SW480 (cell line): ENCODE measurements at regions not wholly inside any gene's neighbourhood (a gene's known extent, or its start where the extent isn't known, plus 50 kb on each side); places are given as distances from the start of the nearest gene placed in this dataset.
"Not testable (repeated sequence)": the region's sequence is repeated elsewhere in the genome, so short reads cannot be mapped to it uniquely, and the experiment has no call there.

ENCODE experiments used
- DNase-seq: peaks from one replicate; pipeline ENCODE4 v3.0.0-alpha.2; 2016; ENCODE audit warnings: low spot score

DNA sequence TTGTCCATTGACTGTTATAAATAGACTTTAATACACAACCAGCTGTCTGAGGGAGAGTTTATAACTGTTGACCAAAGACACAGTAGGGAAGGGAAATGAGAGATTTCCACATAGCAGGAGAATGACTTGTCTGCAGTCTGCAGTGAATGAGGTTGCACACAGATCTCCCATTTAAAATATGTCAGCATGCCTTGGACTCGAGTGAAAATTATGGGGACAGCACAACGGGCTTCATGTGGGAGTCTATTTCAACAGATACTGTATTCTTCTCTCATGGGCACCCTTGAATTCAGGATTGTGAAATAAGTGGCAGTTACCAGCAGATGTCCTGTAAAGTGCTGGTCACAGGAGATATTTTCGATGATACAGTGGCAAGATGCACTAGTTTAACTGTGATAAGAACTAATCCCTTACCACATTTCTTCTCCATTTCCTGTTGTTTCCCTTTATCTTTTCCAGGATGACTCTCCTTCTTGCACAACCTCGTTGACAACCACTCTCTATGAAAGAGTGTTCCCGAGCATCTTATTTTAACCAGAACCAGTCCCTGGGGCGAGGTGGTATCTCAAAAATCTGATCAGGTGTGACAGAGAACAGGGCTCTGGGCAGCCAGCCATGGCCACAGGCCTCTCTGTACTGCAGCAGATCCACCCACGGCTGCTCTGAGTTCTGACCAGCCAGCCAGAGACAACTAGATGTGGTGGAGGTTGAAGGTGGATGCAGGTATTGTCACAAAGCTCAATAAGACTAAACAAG, 51.5 kb upstream of the MAP3K1 start:
- DNase-seq = peak; percentile 20

DNA sequence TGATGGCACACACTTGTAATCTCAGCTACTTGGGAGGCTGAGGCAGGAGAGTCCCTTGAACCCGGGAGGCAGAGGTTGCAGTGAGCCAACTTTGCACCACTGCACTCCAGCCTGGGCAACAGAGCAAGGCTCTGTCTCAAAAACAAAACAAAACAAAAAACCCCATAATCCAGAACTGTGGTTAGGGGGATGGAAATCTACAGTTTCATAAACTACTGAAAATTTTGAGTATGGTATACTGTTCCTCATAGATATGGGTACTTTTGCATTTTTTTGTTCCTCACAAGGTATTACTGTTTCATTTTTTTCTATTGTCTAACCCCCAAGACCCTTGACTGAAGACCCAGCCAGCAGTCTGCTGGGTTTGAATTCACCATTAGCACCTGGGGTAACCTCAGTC, 52.2 kb upstream of the MAP3K1 start:
- no peak for DNase-seq

DNA sequence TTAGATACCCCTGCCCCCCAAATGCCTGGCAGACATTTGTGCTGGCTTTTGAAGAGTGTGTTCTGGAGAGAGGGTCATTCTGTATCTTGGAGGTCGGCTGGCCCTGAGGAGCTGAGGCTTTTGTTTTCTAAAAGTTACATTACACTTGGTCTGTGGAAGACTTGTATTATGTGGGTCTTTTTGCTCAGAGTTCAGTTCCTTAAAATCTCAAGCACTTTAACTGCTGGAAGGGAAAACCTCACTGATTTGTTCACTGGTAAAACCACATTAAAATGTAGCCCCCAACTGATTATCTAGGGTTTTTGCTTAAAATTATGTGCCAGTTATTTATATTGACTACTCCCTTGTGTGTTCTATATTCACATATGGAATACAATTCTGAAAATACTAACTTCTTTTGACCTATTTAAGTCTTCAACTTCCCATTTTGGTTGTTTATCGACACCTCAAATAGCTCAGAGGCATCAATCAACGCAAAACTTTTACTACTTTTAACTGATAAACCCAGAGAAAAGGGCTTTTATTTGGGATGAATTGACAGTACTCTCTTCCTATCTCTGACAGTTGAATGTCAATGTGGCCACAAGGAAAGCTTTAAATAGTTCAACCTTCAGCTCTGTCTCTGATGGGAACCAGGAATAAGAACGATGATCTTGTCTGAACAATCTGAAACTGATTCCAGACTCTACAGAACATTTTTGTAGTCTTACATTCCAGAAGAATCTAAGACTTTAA, 54.0 kb upstream of the MAP3K1 start:
- no peak for DNase-seq

DNA sequence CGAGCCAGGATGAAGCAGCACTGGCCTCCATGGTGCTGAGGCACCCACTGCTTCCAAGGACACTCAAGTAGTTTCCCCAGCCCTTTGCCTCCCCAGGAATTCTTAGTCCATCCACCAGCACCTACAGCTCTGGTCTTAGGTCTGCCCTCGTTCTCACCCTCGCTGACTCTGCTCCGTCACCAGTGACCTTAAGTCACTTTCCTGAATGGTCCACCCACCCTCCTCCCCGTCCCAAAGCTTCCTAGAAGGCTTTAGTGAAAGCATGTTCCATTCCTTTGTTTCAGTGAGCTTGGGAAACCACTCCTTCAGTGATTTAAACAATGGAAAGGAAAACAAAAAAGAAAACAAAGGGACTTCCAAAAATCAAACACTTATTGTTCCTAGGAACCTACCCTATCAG, 54.6 kb upstream of the MAP3K1 start:
- DNase-seq = no peak

DNA sequence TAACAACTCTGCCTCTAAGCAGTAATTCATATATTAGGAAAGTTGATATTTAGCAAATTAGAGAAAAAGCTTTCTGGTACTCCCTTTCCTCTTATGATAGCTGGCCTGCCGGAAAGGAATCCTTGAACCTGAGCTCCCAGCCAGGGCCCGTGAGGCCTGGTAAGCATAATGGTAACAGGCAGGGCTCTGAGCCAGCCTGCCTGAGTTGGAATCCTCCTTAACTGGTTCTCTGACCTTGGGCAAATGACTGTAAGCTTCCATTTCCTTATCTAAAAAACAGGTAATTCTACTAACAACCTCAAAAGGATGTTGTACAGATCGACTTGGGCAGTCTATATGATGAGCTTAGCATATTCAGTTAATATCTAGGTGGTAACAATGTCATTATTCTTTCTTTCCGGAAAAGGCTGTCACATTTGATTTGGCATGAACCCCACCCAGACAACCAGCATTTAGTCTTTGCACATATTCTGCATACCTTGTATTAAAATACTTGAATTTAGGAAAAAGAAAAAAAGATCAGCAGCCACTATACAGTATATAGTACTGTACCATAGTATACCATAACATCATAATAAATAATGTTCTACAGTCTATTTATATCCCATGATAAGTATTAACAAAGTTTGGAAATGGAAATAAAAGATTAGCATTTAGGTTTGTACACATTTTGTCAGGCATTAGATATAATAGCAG, 55.7 kb upstream of the MAP3K1 start:
- no peak for DNase-seq

DNA sequence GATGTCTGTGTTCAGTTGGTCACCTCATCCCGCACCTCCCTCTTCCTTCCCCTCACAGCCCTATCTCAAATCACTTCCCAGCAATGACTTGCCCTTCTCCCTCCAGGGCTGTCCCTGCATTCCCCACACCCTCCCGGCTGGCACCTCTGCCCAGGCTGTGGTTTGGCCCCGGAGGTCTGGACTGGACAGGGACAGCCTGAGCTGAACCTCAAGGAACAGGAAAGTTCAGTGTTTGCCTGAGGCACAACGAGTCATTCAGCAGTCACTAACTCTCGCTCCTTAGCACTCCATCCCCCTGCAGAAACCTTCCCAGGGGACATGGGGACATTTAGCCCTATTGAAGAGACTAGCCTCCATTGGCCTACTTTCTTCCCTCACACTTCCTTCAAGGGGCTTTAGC, 58.3 kb upstream of the MAP3K1 start:
- no peak for DNase-seq

DNA sequence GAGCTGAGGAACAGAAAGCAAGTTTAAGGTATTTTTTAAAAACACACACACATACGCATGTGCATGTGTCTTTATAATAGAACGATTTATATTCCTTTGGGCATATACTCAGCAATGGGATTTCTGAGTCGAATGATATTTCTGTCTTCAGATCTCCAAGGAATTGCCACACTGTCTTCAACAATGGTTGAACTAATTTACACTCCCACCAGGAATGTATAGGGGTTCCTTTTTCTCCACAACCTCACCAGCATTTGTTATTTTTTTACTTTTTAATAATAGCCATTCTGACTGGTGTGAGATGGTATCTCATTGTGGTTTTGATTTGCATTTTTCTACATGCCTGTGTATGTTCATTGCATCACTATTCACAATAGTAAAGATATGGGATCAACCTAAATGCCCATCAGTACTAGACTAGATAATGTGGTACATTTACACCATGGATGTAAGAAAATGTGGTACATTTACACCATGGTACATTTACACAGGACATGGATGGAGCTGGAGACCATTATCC, 60.3 kb upstream of the MAP3K1 start:
- no peak for DNase-seq

DNA sequence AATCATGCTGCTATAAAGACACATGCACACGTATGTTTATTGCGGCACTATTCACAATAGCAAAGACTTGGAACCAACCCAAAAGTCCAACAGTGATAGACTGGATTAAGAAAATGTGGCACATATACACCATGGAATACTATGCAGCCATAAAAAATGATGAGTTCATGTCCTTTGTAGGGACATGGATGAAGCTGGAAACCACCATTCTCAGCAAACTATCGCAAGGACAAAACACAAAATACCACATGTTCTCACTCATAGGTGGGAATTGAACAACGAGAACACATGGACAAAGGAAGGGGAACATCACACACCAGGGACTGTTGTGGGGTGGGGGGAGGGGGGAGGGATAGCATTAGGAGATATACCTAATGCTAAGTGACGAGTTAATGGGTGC, 61.8 kb upstream of the MAP3K1 start:
- DNase-seq = not testable (repeated sequence)

DNA sequence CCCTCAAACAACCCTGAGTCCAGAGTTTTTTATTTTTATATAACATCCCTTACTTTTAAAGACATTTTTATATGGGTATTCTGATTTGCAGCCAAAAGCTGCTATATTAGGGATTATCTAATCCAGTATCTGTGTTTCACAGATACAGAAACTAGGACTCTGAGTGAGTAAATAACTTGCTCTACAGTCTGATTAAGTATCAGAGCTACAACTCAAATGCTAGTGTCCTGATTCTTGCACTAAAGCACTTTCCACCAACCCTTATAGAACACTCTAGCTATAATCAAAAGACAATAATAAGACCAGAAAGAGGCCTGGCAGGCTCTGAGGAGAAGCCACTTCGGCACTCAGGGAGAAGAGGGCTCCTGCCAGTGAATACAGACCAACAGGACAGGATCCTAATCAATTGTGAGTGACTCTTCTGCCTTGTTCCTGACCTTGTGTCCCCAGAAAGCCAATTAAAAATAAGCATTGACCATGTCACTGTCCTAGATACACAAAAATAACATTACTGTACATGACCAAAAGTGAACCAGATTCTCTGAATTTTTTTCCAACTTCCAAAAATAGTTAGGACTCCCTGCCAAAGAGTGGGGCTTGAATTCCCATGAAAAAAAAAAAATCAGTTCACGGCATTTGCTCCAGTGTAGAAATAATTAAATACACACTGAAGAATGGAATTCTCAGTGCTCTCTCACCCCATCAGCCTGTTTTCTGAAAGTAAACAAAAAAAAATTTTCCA, 63.6 kb upstream of the MAP3K1 start:
- DNase-seq = no peak

DNA sequence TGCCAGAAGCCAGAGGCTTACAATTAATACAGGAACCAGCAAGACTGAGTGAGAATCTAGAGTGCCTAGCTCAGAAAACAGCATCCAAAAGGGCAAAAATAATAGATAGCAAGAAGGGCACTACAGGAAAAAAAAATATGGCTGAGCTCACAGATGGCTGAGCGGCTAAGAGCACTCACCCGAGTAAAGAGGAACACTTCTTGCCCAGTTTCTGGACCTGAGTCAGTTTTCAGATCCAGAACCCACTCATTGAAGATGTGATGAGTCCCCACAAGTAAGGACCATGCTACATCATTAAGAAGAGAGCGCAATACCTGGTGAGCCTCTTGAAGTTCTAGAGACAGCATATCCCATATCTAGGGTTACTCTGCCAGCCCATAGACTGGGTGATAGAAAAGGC, 65.5 kb upstream of the MAP3K1 start:
- no peak for DNase-seq

DNA sequence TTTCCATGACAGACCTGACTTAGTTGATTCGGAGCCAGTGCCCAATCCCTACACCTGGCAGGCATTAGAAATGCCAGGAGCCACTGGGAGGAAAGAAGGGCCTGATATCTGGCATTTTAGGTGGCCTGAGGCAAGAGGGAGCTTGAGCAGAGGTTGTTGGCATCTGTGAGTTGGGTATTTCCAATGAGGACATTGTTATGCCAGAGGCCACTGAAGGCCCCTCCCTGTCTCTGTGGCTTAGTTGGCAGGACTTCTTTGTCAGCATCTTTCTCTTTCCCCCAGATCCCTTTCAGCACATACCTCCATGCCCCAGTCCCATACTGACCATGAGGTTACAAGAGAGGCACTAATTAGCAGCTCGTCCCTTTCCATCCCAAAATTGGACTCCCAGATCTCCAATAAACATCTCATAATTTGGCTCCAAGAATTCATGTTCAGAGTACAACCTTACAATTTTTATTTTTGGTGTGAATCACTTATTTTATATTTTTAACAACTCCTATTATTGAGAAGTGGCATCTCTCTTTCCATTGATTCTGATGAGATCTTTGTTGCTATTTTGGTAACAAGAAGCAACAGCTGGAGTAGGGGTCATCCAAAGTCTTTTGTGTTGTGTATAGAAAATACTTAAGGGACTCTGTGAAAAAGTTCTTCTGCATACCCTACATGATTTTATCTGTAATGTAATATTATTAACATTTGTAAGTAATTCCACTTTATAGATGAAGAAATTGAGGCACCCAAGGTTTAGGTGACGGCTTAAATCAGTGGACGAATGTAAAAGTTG, 68.6 kb upstream of the MAP3K1 start:
- no peak for DNase-seq

DNA sequence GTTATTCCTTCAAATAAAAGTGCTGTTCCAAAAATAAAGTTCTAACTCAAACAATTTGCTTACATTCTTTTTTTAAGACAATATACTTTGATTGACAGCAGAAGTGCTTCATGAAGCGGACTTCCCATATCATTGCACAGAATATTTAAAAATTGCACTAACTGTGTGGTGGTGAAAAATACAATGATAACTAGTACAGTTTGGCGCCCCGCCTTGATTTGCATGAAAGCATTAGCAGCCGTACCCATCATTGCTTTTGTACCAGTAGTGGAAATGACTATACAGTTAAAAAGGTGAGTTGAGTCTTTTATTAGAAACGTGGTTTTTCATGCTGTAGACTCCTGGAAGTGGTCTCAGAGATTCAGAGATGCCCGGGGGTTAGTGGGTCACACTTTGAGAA, 69.5 kb upstream of the MAP3K1 start:
- no peak for DNase-seq

DNA sequence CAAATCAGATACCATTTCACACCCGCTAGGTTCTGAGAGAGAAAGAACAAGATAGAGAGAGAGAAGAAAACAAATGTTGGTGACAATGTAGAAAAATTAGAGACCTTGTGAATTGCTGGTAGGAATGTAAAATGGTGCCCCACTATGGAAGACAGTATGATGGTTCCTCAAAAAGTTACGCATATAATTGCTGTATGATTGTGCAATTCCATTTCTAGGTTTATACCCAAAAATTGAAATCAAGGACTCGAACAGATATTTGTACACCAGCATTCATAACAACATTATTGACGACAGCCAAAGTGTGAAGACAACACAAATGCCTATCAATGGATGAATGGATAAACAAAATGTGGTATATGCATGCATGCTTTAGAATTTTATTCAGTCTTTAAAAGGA, 74.5 kb upstream of the MAP3K1 start:
- DNase-seq = no peak

DNA sequence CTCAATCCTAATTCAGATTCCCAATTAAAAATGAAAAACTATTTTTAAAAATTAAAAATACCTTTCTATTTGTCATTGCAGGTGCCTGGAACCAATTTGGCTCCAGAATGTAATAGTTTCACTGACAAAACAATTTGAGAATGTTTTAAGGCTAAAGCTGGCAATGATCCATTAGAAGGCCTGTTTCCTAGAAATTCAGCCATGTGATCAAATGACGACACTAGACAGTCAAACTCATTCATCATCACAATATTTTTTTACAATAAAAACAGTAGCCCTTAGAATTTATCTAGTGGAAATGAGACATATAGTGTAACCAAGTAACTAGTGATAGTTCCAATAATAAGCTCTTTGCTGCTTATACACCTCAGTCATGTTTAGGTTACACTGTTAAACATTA, 75.4 kb upstream of the MAP3K1 start:
- DNase-seq = no peak

DNA sequence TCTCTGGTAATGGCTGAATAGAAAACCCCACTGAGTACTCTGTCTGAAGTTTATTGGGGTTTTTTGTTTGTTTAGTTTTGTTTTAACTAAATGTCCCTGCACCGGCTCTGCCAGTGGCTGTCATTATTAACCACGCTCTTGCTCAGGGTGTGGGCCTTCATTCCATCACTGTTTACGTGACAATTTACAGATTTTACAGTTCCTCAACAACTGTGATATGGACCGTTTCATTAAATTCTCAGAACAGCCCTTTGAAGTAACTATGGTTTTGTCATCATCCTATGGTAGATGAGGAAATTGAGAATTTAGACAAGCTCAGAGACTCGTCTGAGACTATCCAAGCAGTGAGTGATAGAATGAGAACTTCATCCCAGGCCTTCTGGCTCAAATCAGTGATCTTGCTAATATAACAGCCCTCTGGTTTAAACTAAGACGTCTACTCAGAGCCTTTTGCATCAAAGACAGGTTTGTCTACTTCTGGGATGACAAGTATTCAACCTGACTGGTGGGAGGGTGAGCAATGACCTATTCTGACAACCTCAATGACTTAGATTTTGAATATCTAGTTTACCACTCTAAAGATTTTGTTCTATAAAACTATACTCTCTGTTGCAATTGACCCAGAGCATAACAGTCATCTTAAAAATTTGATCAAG, 77.3 kb upstream of the MAP3K1 start:
- DNase-seq = no peak

DNA sequence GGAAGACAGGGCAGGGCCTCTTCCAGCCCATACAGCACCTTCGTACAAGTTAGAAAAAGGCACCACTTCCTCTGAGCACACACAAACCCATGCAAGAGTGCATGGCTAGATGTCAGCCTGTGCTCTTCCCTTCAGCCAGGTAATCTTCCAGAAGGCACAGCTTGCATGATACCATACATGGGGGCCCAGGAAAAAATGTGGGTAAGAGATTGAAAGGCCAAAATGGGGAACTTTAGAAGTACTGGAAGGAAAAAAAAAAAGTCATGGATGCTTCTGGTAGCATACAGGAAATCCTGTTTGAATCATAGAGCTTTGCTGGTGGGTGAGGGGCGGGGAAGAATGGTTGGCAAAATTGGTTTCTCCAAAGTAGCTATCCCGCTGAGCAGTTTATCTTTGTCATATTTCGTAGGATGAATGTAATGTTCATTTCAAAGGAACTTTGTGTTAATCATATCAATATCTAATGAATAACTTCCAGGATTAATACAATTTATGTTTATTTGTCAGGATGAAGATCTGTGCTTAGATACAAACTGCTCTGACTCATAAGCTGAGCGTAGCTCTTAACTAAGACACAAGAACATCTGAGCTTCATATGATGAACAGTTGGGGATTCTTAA, 78.2 kb upstream of the MAP3K1 start:
- no peak for DNase-seq

DNA sequence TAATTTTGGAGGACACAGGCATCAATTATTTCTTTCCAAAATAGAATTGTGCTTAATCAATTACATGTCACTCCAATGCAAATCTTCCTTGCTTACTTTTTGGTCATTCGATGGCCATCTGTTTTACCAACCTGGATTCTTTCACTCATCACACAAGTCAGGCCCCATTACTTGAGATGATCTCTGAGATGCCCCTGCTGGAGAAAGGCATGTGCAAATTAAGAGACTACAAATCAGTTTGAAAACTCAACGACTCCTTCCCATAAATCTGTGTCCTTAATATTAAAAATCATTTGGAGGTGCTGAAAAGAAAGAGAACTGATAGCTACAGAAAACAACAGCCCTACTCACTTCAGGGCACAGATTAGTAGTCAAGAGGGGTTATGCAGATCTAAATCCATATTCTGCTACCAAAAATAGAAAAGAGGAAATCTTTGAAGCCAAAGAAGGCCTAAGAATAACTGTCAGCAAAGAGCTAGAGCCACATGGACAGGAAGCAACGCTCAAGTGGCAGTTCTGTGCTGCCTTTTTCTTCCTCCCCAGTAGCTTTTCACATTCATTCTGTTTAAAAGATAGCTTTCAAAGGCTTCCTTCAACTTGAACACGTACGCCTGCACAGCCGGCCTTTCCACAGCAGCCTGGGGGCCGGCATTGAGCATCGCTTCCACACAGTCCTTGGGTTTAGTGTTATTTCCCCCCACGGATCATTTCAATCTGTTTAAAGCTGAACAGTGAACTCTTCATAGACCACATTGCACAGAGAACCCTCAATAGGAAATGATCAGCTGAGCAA, 79.3 kb upstream of the MAP3K1 start:
- no peak for DNase-seq

DNA sequence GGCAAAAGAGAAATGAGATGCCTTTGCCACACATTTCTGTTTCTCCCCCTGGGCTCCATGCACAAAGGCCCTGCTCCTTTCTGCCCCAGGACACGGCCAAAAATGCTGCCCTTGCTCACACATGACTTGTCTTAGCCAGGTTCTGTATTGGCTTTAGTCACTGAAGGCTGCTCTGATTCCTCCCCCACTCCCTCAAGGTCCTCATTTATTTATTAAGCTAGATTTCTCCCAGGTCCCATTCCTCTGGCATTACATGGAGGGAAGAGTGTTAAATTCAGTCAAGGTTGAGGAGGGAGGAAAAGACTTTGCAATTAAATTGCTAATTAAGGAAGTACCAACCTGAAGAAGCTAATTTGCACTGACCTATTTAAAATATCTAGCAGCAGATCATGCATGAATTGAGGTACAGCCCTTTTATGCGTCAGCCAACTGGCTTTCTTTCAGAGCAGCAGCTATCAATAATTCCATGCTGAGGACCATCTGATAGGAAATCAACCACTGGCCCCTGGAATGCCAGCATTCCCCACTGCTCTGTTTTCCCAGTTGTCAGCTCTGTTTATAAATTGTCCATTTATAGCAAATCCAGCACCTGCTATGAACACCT, 81.2 kb upstream of the MAP3K1 start:
- DNase-seq = no peak

DNA sequence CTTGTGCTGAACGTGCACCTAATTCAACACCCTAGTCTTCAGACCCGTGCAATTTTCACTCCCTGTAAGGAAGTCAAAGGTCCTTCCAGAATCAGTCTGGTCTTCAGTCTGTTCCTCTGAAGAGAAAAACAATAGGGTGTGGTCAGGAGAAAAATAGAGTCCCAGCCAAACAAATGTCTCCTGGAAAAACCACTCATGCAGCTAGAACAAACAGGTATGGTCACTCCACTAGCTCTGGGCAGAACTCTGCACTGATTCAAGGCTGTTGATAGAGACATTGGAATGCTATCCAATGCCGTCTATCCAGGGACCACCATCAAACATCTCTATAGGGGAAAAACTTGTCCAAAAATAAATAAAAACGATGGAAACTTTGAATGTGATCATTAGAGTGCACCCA, 81.8 kb upstream of the MAP3K1 start:
- no peak for DNase-seq
